GM12872 (cell line): ENCODE measurements at regions not wholly inside any gene's neighbourhood (a gene's known extent, or its start where the extent isn't known, plus 50 kb on each side); places are given as distances from the start of the nearest gene placed in this dataset.

Experiments used
- TF ChIP-seq, protein P1 (sequence below): IDR thresholded peaks from 3 replicates; pipeline ENCODE4 v1.5.1; 2011; ENCODE audit warnings: low read depth, mild to moderate bottlenecking, low read length, moderate library complexity; ENCODE audit not compliant: insufficient read depth

DNA sequence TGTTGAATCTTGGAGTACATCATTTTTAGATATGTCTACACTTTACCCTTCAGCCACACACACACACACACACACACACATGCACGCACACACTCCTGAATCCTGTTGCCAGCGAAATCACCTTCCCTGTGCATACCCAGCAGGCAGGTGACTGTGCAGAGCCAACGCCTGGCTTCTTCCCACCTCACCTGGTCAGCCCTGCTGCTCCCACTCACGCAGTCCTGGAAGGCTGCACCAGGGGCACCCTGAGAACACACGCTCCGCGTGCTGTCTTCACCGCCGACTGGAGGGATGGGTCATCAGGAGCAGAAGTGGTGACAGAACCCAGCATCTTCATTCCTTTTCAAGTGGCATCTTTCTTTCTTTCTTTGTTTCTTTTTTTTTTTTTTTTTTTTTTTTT is 94.6 kb downstream of the TBXT start:
- TF ChIP-seq, protein P1, sequence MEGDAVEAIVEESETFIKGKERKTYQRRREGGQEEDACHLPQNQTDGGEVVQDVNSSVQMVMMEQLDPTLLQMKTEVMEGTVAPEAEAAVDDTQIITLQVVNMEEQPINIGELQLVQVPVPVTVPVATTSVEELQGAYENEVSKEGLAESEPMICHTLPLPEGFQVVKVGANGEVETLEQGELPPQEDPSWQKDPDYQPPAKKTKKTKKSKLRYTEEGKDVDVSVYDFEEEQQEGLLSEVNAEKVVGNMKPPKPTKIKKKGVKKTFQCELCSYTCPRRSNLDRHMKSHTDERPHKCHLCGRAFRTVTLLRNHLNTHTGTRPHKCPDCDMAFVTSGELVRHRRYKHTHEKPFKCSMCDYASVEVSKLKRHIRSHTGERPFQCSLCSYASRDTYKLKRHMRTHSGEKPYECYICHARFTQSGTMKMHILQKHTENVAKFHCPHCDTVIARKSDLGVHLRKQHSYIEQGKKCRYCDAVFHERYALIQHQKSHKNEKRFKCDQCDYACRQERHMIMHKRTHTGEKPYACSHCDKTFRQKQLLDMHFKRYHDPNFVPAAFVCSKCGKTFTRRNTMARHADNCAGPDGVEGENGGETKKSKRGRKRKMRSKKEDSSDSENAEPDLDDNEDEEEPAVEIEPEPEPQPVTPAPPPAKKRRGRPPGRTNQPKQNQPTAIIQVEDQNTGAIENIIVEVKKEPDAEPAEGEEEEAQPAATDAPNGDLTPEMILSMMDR = no peak

DNA sequence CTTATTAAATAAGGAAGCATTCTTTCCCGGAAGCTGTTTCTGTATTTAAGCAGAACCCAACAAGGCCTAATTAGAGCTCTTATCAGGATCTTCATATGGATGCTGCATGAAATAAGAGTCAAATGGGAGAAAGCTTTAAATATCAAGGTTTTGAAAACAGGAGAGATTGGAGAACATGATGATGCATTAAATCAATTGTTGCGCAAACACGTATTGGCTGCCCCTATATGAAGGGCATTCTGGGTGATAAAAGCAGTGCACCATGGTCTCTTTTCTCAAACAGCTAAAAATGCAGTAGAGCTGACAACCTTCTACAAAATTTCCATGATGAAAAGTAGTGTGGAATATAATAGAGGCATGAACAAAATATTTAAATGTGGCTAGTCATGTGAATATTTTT is 98.9 kb downstream of the TBXT start:
- TF ChIP-seq, protein P1 = no peak

DNA sequence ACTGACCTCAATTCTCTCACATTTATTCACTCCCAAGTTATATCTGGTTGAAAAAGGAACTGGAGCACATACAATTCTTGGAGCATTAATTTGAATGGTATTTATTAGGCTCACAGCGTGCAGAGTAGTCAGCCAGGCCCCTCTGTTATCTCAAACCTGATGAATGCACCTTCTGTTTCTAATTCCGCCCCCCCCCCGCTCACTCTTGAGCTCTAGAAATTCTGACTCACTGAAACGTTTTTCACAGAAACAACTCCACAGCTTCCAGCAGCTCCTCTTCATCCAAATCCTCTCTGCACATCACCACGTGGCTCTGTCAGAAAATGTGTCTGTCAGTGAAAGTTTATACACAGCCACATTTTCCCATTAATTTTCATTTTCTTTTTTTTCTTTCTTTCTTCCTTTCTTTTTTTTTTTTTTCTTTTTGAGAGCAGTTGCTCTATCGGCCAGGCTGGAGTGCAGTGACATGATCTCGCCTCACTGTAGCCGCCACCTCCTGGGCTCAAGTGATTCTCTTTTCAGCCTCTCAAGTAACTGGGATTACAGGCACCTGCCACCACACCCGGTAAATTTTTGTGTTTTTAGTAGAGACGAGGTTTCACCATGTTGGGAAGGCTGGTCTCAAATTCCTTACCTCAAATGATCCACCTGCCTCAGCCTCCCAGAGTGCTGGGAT is 109.4 kb downstream of the TBXT start:
- TF ChIP-seq, protein P1 = no peak

DNA sequence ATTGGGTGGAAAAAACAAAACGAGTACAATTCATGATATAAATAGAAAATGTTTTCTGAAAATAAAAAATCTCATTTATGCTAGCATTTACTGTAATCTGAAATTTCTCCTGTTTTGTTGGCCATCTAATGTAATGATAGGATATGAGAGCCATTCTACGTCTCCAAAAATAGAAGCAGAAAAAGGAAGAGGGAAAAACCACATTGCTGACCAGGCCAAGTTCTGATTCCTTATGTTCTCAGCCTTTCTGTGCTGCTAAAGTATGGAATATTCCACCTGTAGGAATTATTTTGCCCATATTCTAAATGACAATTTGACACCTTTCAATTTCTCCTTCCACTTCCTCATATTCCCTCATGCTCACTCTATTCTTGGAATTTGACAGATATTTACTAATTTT is 110.2 kb downstream of the TBXT start:
- TF ChIP-seq, protein P1 = no peak

DNA sequence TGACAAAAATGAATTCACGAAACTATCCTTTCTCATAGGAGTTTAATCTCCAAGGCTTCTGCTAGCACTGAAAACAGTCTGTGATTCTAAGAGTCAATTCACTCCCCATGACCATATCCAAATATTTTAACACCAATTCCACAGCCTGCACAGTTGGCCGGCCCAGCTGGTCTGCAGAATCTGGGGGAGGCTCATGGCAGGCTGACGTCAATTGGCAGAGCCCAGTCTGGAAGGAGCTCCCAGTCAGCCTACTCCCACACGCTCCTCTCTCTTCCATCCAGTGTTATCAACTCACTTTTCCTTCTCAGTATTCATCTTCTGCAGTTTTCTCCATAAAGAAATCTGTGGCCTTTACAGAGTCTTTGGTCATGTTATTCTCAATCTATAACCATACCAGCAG is 111.0 kb downstream of the TBXT start:
- TF ChIP-seq, protein P1 = no peak

DNA sequence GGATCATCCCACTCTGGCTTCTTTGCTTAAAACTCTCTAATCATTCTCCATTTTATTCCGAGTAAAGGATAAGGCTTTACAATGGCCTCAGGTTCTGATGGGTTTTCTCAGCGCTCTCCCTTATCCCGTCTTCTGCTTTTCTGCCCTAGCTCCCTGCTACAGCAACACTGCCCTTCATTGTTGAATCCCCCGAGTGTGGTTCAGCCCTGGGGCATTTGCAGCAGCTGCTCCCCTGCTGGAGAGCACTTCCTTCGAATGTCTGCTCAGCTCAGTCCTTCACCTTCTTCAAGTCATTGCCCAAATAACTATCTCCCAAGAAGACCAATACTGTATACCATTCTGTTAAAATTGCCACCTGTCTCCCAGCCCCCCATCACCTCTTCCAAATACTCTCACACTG is 111.8 kb downstream of the TBXT start:
- TF ChIP-seq, protein P1 = no peak

DNA sequence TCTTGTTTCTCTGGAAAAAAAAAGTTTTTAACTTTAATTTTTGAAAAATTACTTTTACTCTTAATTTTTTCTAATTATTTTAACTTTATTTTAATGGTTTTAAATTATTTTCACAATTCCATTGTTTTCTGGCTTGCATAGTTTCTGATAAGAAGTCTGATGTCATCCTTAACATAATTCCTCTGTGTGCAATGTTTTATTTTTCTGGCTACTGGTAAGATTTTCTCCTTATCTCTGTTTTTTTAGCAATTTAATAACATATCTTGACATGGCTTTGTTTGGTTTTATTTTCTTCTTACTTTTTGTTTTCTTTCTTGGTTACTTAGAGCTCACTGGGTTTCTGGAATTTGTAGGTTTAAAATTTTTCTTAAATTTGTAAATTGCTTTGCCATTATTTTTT is 114.8 kb downstream of the TBXT start:
- TF ChIP-seq, protein P1 = no peak
